Chondrocyte (in vitro differentiated cells): ENCODE measurements at regions not wholly inside any gene's neighbourhood (a gene's known extent, or its start where the extent isn't known, plus 50 kb on each side); places are given as distances from the start of the nearest gene placed in this dataset.
"Not testable (repeated sequence)": the region's sequence is repeated elsewhere in the genome, so short reads cannot be mapped to it uniquely, and the experiment has no call there.

Experiments used
- DNase-seq: peaks from one replicate; pipeline ENCODE4 v3.0.0; 2021; ENCODE audit warnings: mixed read lengths, low spot score
- H3K27ac Mint-ChIP-seq: one replicate; pipeline ENCODE4 v1.8.0; 2021; ENCODE audit warnings: mild to moderate bottlenecking, moderate library complexity, mixed read lengths; ENCODE audit not compliant: unreplicated experiment
- H3K27me3 Mint-ChIP-seq: 2 replicates; pipeline ENCODE4 v1.8.0; 2021; ENCODE audit warnings: low read depth, mixed read lengths
- H3K36me3 Mint-ChIP-seq: 2 replicates; pipeline ENCODE4 v1.8.0; 2021; ENCODE audit warnings: low read depth, mixed read lengths
- H3K4me1 Mint-ChIP-seq: 2 replicates; pipeline ENCODE4 v1.8.0; 2021; ENCODE audit warnings: low read depth, mild to moderate bottlenecking, mixed read lengths
- H3K4me3 Mint-ChIP-seq: one replicate; pipeline ENCODE4 v1.8.0; 2021; ENCODE audit warnings: mild to moderate bottlenecking, moderate library complexity, mixed read lengths; ENCODE audit not compliant: unreplicated experiment
- H3K9me3 Mint-ChIP-seq: 2 replicates; pipeline ENCODE4 v1.8.0; 2021; ENCODE audit warnings: low read depth, mixed read lengths
- CTCF ChIP-seq: fragments of 200-600 bp; sonication (generic); IDR thresholded peaks from 2 replicates; pipeline ENCODE4 v1.5.0; 2021; ENCODE audit warnings: antibody characterized with exemption, mild to moderate bottlenecking, moderate library complexity

GRCh38 chr13:50174630-50175029 is 159.4 kb downstream of the KCNRG start:
- Mint-ChIP-seq H3K4me1 (peaks cover 17% of the 10 kb centered on the region), H3K9me3 (no peaks in the 10 kb centered on the region), H3K27ac (no peak overlapping the region), H3K36me3 (peaks cover 1% of the 10 kb centered on the region), H3K27me3 (no peaks in the 10 kb centered on the region), H3K4me3 (no peak overlapping the region)
- DNase-seq = no peak
- TF ChIP-seq CTCF = no peak

GRCh38 chr13:50179977-50180376 is 164.7 kb downstream of the KCNRG start:
- no peak for DNase-seq
- H3K27ac Mint-ChIP-seq = no peak overlapping the region
- H3K4me1 Mint-ChIP-seq = no peaks in the 10 kb centered on the region
- H3K9me3 Mint-ChIP-seq = no peaks in the 10 kb centered on the region
- no peaks in the 10 kb centered on the region for H3K36me3 Mint-ChIP-seq
- no peaks in the 10 kb centered on the region for H3K27me3 Mint-ChIP-seq
- no peak overlapping the region for H3K4me3 Mint-ChIP-seq
- TF ChIP-seq CTCF = no peak

DNA sequence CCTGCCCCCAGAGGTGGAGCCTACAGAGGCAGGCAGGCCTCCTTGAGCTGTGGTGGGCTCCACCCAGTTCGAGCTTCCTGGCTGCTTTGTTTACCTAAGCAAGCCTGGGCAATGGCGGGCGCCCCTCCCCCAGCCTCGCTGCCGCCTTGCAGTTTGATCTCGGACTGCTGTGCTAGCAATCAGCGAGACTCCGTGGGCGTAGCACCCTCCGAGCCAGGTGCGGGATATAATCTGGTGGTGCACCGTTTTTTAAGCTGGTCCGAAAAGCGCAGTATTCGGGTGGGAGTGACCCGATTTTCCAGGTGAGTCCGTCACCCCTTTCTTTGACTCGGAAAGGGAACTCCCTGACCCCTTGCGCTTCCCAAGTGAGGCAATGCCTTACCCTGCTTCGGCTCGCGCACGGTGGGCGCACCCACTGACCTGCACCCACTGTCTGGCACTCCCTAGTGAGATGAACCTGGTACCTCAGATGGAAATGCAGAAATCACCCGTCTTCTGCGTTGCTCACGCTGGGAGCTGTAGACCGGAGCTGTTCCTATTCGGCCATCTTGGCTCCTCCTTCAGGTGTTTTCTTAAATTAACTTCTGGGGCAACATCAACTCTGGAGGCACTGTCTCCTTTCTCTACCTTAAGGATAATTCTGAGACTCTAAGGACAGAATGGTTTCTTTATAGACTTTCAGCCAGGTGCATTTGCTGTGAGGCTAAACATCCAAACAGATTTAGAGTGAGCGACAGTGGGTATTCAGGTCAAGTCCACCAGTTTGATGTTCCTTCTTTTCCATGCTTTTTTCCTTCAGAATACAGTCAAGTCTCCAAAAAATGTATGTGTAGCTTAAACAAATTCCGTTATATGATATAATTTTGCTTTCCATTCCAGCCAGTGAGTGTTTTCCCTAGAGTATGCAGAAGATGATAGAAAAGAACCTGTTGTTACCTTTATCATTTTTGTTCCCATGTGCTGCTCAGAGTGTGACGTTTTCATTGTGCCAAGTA is 170.8 kb downstream of the KCNRG start:
- not testable (repeated sequence) for H3K36me3 Mint-ChIP-seq, H3K27me3 Mint-ChIP-seq, H3K9me3 Mint-ChIP-seq, H3K4me1 Mint-ChIP-seq, DNase-seq
- Mint-ChIP-seq H3K4me3 (peak overlapping the region; percentile 73), H3K27ac (peak overlapping the region; percentile 12)

DNA sequence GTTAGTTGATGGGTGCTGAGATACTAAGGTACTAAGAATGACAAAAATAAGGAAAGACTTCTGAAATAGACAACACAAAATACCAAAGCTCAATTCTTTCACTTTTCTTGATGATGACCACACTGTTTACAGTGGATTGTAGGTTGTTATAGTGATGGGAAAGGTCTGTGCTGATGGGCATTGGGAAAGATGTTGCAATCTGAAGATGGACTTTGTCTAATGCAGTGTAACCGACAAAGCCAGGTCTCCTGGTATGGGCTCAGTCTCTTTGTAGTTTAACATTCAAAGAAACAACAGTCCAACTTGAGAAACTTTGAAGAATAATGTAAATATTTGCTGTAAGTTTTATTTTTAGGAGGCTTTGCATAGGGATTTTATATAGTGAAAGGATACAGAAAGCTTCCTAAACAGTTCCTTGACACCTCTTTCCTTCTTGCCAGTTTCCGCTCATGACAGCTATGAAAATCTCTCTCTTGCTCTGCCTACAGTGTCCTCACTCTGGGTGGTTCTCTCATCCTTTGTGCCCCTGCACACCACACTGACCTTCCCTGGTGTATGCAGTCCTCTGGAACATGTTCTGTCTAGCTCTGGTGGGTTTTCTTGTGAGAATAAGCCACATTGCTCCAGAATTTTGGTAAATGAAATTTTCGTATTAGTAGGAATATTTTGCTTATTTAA is 172.2 kb downstream of the KCNRG start:
- no peak for TF ChIP-seq CTCF
- Mint-ChIP-seq H3K36me3 (no peaks in the 10 kb centered on the region), H3K27ac (peak overlapping the region; percentile 13), H3K9me3 (no peaks in the 10 kb centered on the region), H3K27me3 (no peaks in the 10 kb centered on the region), H3K4me3 (no peak overlapping the region), H3K4me1 (peaks cover 10% of the 10 kb centered on the region)
- no peak for DNase-seq

DNA sequence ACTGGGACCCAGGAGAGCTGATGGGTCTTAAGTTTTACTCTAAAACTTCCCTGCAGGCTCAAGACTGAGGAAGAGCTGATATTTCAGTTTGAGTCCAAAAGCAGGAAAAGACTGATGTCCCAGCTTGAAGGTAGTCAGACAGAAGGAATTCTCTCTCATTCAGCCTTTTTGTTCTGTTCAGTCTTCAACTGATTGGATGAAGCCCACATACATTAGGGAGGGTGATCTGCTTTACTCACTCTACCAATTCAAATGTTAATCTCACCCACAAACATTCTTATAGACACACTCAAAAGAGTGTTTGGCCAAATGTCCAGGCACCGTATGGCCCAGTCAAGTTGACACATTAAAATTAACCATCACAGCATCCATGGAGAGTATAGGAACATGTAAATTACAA is 173.5 kb downstream of the KCNRG start:
- no peak for DNase-seq
- H3K4me3 Mint-ChIP-seq = no peak overlapping the region
- H3K9me3 Mint-ChIP-seq = no peaks in the 10 kb centered on the region
- no peak for TF ChIP-seq CTCF
- H3K4me1 Mint-ChIP-seq = peaks cover 13% of the 10 kb centered on the region
- no peak overlapping the region for H3K27ac Mint-ChIP-seq
- no peaks in the 10 kb centered on the region for H3K27me3 Mint-ChIP-seq
- no peaks in the 10 kb centered on the region for H3K36me3 Mint-ChIP-seq
